ENCODE measurements at regions not wholly inside any gene's neighbourhood (a gene's known extent, or its start where the extent isn't known, plus 50 kb on each side); places are given as distances from the start of the nearest gene placed in this dataset.

- no peaks in the 10 kb centered on the region for H3K27me3 ChIP-seq (ENCODE audit: control insufficient read depth, extremely low read depth, insufficient read depth, low read length)
- H3K79me2 ChIP-seq (ENCODE audit: control insufficient read depth, insufficient read depth, low read length): no peaks in the 10 kb centered on the region
- no peak overlapping the region for H3K9ac ChIP-seq (ENCODE audit: control insufficient read depth, extremely low read depth, insufficient read depth, low read length)
- no peaks in the 10 kb centered on the region for H4K20me1 ChIP-seq (ENCODE audit: control insufficient read depth, extremely low read depth, insufficient read depth, low read length)
- no peaks in the 10 kb centered on the region for H3K9me3 ChIP-seq (ENCODE audit: control insufficient read depth, low read depth, low read length)
- no peaks in the 10 kb centered on the region for H3K9me1 ChIP-seq (ENCODE audit: control insufficient read depth, extremely low read depth, insufficient read depth, low read length)
- FAIRE-seq (no peak), DNase-seq (ENCODE audit: low read depth, low spot score) (peak; percentile 64)
- dilution Hi-C loops (cut with MboI; ENCODE audit: extremely low pct_ligation_motif_present, low sequenced_read_pairs): no loop called here
- H3K4me3 ChIP-seq (ENCODE audit: control insufficient read depth in 2 of 3, extremely low read depth in 1 of 3, insufficient read depth in 2 of 3, low read depth in 1 of 3, low read length in 3 of 3): no peak overlapping the region
- no peak overlapping the region for H3K27ac ChIP-seq (ENCODE audit: control insufficient read depth, insufficient read depth, low read length)
- TF ChIP-seq, protein P1, sequence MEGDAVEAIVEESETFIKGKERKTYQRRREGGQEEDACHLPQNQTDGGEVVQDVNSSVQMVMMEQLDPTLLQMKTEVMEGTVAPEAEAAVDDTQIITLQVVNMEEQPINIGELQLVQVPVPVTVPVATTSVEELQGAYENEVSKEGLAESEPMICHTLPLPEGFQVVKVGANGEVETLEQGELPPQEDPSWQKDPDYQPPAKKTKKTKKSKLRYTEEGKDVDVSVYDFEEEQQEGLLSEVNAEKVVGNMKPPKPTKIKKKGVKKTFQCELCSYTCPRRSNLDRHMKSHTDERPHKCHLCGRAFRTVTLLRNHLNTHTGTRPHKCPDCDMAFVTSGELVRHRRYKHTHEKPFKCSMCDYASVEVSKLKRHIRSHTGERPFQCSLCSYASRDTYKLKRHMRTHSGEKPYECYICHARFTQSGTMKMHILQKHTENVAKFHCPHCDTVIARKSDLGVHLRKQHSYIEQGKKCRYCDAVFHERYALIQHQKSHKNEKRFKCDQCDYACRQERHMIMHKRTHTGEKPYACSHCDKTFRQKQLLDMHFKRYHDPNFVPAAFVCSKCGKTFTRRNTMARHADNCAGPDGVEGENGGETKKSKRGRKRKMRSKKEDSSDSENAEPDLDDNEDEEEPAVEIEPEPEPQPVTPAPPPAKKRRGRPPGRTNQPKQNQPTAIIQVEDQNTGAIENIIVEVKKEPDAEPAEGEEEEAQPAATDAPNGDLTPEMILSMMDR (optimal IDR thresholded peaks at IDR 0.05 in 1 of 3, IDR thresholded peaks at IDR 0.05 in 1 of 3, conservative IDR thresholded peaks at IDR 0.05 in 1 of 3; ENCODE audit: extremely low read depth in 1 of 3, insufficient read depth in 2 of 3, low read length in 3 of 3): no peak
- no peak for TF ChIP-seq EZH2 (IDR thresholded peaks at IDR 0.05; ENCODE audit: low read length)
- H3K4me1 ChIP-seq (ENCODE audit: control insufficient read depth, extremely low read depth, insufficient read depth, low read length): peaks cover 16% of the 10 kb centered on the region
- no peaks in the 10 kb centered on the region for H3K36me3 ChIP-seq (ENCODE audit: control insufficient read depth in 2 of 2, extremely low read depth in 1 of 2, insufficient read depth in 2 of 2, low read length in 2 of 2)
- peak overlapping the region; percentile 41 for H2AFZ ChIP-seq (ENCODE audit: control insufficient read depth, low read length)
- H3K4me2 ChIP-seq (ENCODE audit: control insufficient read depth, extremely low read depth, insufficient read depth, low read depth, low read length): peak overlapping the region; percentile 6
Measured at GRCh38 chr1:234746798-234747196, 136.8 kb upstream of the IRF2BP2 start.

- peaks cover 16% of the 10 kb centered on the region for H3K4me1 ChIP-seq (ENCODE audit: control insufficient read depth, extremely low read depth, insufficient read depth, low read length)
- H3K9me3 ChIP-seq (ENCODE audit: control insufficient read depth, low read depth, low read length): no peaks in the 10 kb centered on the region
- no peaks in the 10 kb centered on the region for H3K27me3 ChIP-seq (ENCODE audit: control insufficient read depth, extremely low read depth, insufficient read depth, low read length)
- no peak overlapping the region for H2AFZ ChIP-seq (ENCODE audit: control insufficient read depth, low read length)
- TF ChIP-seq, protein P1 (optimal IDR thresholded peaks at IDR 0.05 in 1 of 3, IDR thresholded peaks at IDR 0.05 in 1 of 3, conservative IDR thresholded peaks at IDR 0.05 in 1 of 3; ENCODE audit: extremely low read depth in 1 of 3, insufficient read depth in 2 of 3, low read length in 3 of 3): no peak
- no peak for TF ChIP-seq EZH2 (IDR thresholded peaks at IDR 0.05; ENCODE audit: low read length)
- H3K36me3 ChIP-seq (ENCODE audit: control insufficient read depth in 2 of 2, extremely low read depth in 1 of 2, insufficient read depth in 2 of 2, low read length in 2 of 2): no peaks in the 10 kb centered on the region
- no peak overlapping the region for H3K4me3 ChIP-seq (ENCODE audit: control insufficient read depth in 2 of 3, extremely low read depth in 1 of 3, insufficient read depth in 2 of 3, low read depth in 1 of 3, low read length in 3 of 3)
- DNase-seq (ENCODE audit: low read depth, low spot score) (no peak), FAIRE-seq (no peak)
- no peaks in the 10 kb centered on the region for H3K9me1 ChIP-seq (ENCODE audit: control insufficient read depth, extremely low read depth, insufficient read depth, low read length)
- dilution Hi-C loops (cut with MboI; ENCODE audit: extremely low pct_ligation_motif_present, low sequenced_read_pairs): no loop called here
- H3K4me2 ChIP-seq (ENCODE audit: control insufficient read depth, extremely low read depth, insufficient read depth, low read depth, low read length): peak overlapping the region; percentile 6
- H3K9ac ChIP-seq (ENCODE audit: control insufficient read depth, extremely low read depth, insufficient read depth, low read length): no peak overlapping the region
- no peaks in the 10 kb centered on the region for H3K79me2 ChIP-seq (ENCODE audit: control insufficient read depth, insufficient read depth, low read length)
- H3K27ac ChIP-seq (ENCODE audit: control insufficient read depth, insufficient read depth, low read length): no peak overlapping the region
- no peaks in the 10 kb centered on the region for H4K20me1 ChIP-seq (ENCODE audit: control insufficient read depth, extremely low read depth, insufficient read depth, low read length)
Measured at GRCh38 chr1:234745844-234746797, 136.1 kb upstream of the IRF2BP2 start.
